HG03354 (cell line): ENCODE measurements at regions not wholly inside any gene's neighbourhood (a gene's known extent, or its start where the extent isn't known, plus 50 kb on each side); places are given as distances from the start of the nearest gene placed in this dataset.

Source experiments
- ATAC-seq: cut with Tn5 transposase; IDR thresholded peaks from one replicate; pipeline ENCODE4 v1.9.1; 2021; ENCODE audit warnings: mild to moderate bottlenecking; ENCODE audit not compliant: unreplicated experiment, poor library complexity, severe bottlenecking

GRCh38 chr16:9683677-9684076 lies 498.6 kb downstream of the GRIN2A start:
- no peak for ATAC-seq

GRCh38 chr16:9687737-9688319 lies 494.4 kb downstream of the GRIN2A start:
- ATAC-seq: no peak

- ATAC-seq: no peak
Observed at GRCh38 chr16:9689597-9689996, 492.6 kb downstream of the GRIN2A start.

GRCh38 chr16:9695152-9695551 lies 487.1 kb downstream of the GRIN2A start:
- no peak for ATAC-seq
